ENCODE measurements at regions not wholly inside any gene's neighbourhood (a gene's known extent, or its start where the extent isn't known, plus 50 kb on each side); places are given as distances from the start of the nearest gene placed in this dataset.

DNA sequence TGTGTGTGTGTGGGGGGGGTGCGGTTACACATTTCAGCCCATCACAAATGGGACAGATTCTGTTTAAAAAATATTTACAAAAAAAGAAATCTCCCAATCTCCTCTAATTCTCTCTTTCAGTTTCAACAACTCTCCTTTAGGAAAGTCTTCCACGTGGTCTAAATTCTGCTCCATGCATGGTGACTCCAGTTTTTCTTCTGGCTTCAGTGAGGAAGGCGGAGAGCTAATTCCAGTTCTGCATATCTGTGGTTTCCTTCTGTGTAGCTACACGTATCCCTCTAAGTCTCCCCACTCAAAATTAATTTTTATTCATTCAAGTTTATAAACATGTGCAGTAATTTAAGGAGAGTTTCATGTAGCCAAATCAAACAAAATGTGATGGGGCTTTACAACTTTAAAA is 111.6 kb downstream of the SLC4A3 start:
- Histone ChIP-seq H3K27me3 (ENCODE audit: control insufficient read depth, insufficient read depth, low read length) (no peaks in the 10 kb centered on the region), H3K4me1 (ENCODE audit: control insufficient read depth in 2 of 3, insufficient read depth in 2 of 3, low read depth in 1 of 3, low read length in 3 of 3) (no peaks in the 10 kb centered on the region), H3K4me3 (ENCODE audit: low read length in 3 of 3) (no peak overlapping the region), H3K27ac (ENCODE audit: low read depth in 2 of 2, low read length in 2 of 2) (no peak overlapping the region), H3K9me3 (ENCODE audit: control insufficient read depth in 2 of 3, insufficient read depth in 1 of 3, low read length in 3 of 3) (no peaks in the 10 kb centered on the region), H3K36me3 (ENCODE audit: control insufficient read depth in 2 of 3, insufficient read depth in 3 of 3, low read length in 3 of 3) (no peaks in the 10 kb centered on the region), H3K9ac (ENCODE audit: low read length in 3 of 3) (no peak overlapping the region)
- intact Hi-C loops (cut with DNase I), result loop anchor here (10.0 kb wide), 1 partner anchor 1836 kb away; the partner anchor contains the start of gene EPHA4
- DNase-seq (no peak), FAIRE-seq (no peak)
- TF ChIP-seq, protein P1, sequence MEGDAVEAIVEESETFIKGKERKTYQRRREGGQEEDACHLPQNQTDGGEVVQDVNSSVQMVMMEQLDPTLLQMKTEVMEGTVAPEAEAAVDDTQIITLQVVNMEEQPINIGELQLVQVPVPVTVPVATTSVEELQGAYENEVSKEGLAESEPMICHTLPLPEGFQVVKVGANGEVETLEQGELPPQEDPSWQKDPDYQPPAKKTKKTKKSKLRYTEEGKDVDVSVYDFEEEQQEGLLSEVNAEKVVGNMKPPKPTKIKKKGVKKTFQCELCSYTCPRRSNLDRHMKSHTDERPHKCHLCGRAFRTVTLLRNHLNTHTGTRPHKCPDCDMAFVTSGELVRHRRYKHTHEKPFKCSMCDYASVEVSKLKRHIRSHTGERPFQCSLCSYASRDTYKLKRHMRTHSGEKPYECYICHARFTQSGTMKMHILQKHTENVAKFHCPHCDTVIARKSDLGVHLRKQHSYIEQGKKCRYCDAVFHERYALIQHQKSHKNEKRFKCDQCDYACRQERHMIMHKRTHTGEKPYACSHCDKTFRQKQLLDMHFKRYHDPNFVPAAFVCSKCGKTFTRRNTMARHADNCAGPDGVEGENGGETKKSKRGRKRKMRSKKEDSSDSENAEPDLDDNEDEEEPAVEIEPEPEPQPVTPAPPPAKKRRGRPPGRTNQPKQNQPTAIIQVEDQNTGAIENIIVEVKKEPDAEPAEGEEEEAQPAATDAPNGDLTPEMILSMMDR (IDR thresholded peaks at IDR 0.05; ENCODE audit: borderline replicate concordance, extremely low read depth, insufficient read depth), result no peak

DNA sequence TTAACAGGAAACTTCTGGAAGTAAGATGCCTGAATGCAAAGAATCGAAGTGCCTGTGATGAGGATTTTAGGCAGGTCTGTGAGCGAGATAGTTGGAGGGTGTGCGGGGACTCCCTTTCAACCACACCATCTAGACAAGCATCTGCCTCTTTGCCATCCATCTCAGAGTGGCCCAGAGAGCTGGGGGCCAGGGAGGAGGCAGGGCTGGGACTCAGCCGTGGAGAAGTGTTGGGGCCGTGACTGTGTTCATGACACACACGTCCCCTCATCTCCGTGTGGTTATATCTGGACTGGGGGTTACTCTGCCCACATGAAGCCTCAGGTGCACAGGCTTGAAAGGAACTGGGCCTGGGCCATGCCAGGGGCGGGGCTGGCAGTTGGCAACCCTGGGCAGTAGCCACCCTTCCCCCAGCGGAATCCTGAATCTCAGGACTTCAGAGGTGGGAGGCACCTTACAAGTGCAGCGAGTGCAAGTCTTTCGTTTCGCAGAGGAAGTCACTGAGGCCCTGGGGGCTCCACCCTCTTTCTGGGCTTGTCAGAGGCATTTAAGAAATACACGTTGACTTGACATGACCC is 112.5 kb downstream of the SLC4A3 start:
- TF ChIP-seq, protein P1 (IDR thresholded peaks at IDR 0.05; ENCODE audit: borderline replicate concordance, extremely low read depth, insufficient read depth), result no peak
- Histone ChIP-seq H3K27me3 (ENCODE audit: control insufficient read depth, insufficient read depth, low read length) (no peaks in the 10 kb centered on the region), H3K36me3 (ENCODE audit: control insufficient read depth in 2 of 3, insufficient read depth in 3 of 3, low read length in 3 of 3) (no peaks in the 10 kb centered on the region), H3K27ac (ENCODE audit: low read depth in 2 of 2, low read length in 2 of 2) (no peak overlapping the region), H3K9me3 (ENCODE audit: control insufficient read depth in 2 of 3, insufficient read depth in 1 of 3, low read length in 3 of 3) (no peaks in the 10 kb centered on the region), H3K4me3 (ENCODE audit: low read length in 3 of 3) (no peak overlapping the region), H3K4me1 (ENCODE audit: control insufficient read depth in 2 of 3, insufficient read depth in 2 of 3, low read depth in 1 of 3, low read length in 3 of 3) (peaks cover 0 to under 1% (median 0%) of the 10 kb centered on the region in 3 donors), H3K9ac (ENCODE audit: low read length in 3 of 3) (no peak overlapping the region)
- intact Hi-C loops (cut with DNase I), result loop anchor here (10.0 kb wide), 1 partner anchor 1835 kb away; the partner anchor contains the start of gene EPHA4
- DNase-seq, result no peak
- no peak for FAIRE-seq

DNA sequence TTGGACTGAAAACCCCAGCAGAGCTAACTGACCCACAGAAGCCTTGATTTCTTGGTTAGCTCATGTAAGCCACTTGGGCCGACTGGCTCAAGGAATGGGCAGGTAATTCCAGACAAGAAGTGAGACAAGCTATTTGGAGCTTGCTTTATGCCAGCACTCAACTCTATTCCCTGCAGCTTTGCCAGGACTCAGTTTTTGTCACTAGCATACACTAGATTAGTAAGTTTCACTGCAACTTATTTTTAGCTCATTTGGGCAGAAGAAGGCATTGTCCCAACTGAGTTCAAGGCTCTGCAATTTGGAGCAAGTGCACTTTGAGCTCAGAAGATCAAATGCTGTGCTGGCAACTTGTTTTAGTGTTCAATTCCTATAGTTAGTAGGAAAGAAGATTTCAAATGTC is 116.1 kb downstream of the SLC4A3 start:
- Histone ChIP-seq H3K36me3 (ENCODE audit: control insufficient read depth in 2 of 3, insufficient read depth in 3 of 3, low read length in 3 of 3) (no peaks in the 10 kb centered on the region), H3K27me3 (ENCODE audit: control insufficient read depth, insufficient read depth, low read length) (no peaks in the 10 kb centered on the region), H3K27ac (ENCODE audit: low read depth in 2 of 2, low read length in 2 of 2) (no peak overlapping the region), H3K9me3 (ENCODE audit: control insufficient read depth in 2 of 3, insufficient read depth in 1 of 3, low read length in 3 of 3) (no peaks in the 10 kb centered on the region), H3K9ac (ENCODE audit: low read length in 3 of 3) (no peak overlapping the region), H3K4me1 (ENCODE audit: control insufficient read depth in 2 of 3, insufficient read depth in 2 of 3, low read depth in 1 of 3, low read length in 3 of 3) (peaks cover 0 to 2% (median 0%) of the 10 kb centered on the region in 3 donors), H3K4me3 (ENCODE audit: low read length in 3 of 3) (no peak overlapping the region)
- FAIRE-seq, result no peak
- no peak for DNase-seq
- TF ChIP-seq, protein P1 (IDR thresholded peaks at IDR 0.05; ENCODE audit: borderline replicate concordance, extremely low read depth, insufficient read depth), result no peak
- intact Hi-C loops (cut with DNase I), result no loop called here

DNA sequence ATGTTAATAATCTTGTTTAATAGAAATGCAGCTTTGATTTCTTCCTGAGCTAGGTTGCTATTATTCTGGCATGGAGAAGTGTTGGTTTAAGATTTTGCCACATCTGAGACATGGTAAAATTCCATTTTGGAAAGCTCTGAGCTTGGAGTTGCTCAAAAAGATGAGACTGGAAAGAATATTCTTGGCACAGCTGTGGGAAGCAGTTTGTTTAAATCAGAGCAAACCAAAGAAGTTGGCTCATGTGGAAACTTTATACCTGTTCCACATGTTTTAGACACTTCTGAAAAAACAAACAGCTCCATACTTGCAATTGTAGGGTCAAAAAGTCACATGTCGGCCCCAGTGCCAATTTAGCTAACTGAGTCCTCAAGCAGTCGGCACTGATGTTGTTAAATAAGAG is 116.6 kb downstream of the SLC4A3 start:
- no peak overlapping the region for H3K27ac ChIP-seq (ENCODE audit: low read depth in 2 of 2, low read length in 2 of 2)
- H3K36me3 ChIP-seq (ENCODE audit: control insufficient read depth in 2 of 3, insufficient read depth in 3 of 3, low read length in 3 of 3), result no peaks in the 10 kb centered on the region
- no peaks in the 10 kb centered on the region for H3K9me3 ChIP-seq (ENCODE audit: control insufficient read depth in 2 of 3, insufficient read depth in 1 of 3, low read length in 3 of 3)
- intact Hi-C loops (cut with DNase I), result no loop called here
- H3K4me1 ChIP-seq (ENCODE audit: control insufficient read depth in 2 of 3, insufficient read depth in 2 of 3, low read depth in 1 of 3, low read length in 3 of 3), result peaks cover 0 to 2% (median 0%) of the 10 kb centered on the region in 3 donors
- FAIRE-seq, result no peak
- no peak overlapping the region for H3K4me3 ChIP-seq (ENCODE audit: low read length in 3 of 3)
- TF ChIP-seq, protein P1 (IDR thresholded peaks at IDR 0.05; ENCODE audit: borderline replicate concordance, extremely low read depth, insufficient read depth), result no peak
- no peak overlapping the region for H3K9ac ChIP-seq (ENCODE audit: low read length in 3 of 3)
- no peaks in the 10 kb centered on the region for H3K27me3 ChIP-seq (ENCODE audit: control insufficient read depth, insufficient read depth, low read length)
- peak in 1 of 5 donors; percentile 28 for DNase-seq

All from kidney (tissue), 13 donors.